GM18502 (cell line): ENCODE measurements at regions not wholly inside any gene's neighbourhood (a gene's known extent, or its start where the extent isn't known, plus 50 kb on each side); places are given as distances from the start of the nearest gene placed in this dataset.
"Not testable (repeated sequence)": the region's sequence is repeated elsewhere in the genome, so short reads cannot be mapped to it uniquely, and the experiment has no call there.

Source experiments
- ATAC-seq: cut with Tn5 transposase; IDR thresholded peaks from one replicate; pipeline ENCODE4 v1.9.1; 2021; ENCODE audit warnings: mild to moderate bottlenecking; ENCODE audit not compliant: unreplicated experiment, poor library complexity

GRCh38 chr9:96158147-96158546 lies 143.8 kb downstream of the HSD17B3 start:
- ATAC-seq, result no peak

- no peak for ATAC-seq
Measured at GRCh38 chr9:96157675-96158074, 144.3 kb downstream of the HSD17B3 start.

- no peak for ATAC-seq
Measured at GRCh38 chr9:96156171-96156974, 145.6 kb downstream of the HSD17B3 start.

GRCh38 chr9:96154081-96154480 lies 147.9 kb downstream of the HSD17B3 start:
- no peak for ATAC-seq

- ATAC-seq, result no peak
Measured at GRCh38 chr9:96152550-96152949, 149.4 kb downstream of the HSD17B3 start.

- ATAC-seq, result peak; percentile 94
Measured at GRCh38 chr9:96150324-96151227, 151.4 kb downstream of the HSD17B3 start.

- peak; percentile 53 for ATAC-seq
Measured at GRCh38 chr9:96149533-96150280, 152.3 kb downstream of the HSD17B3 start.

GRCh38 chr9:96148634-96149532 lies 153.1 kb downstream of the HSD17B3 start:
- ATAC-seq, result no peak

GRCh38 chr9:96147029-96147428 lies 154.9 kb downstream of the HSD17B3 start:
- not testable (repeated sequence) for ATAC-seq

GRCh38 chr9:96141666-96142065 lies 160.3 kb downstream of the HSD17B3 start:
- ATAC-seq, result no peak

- ATAC-seq, result no peak
Measured at GRCh38 chr9:96141128-96141474, 160.9 kb downstream of the HSD17B3 start.

GRCh38 chr9:96140296-96141127 lies 161.5 kb downstream of the HSD17B3 start:
- no peak for ATAC-seq

- no peak for ATAC-seq
Measured at GRCh38 chr9:96139592-96140295, 162.2 kb downstream of the HSD17B3 start.

- ATAC-seq, result no peak
Measured at GRCh38 chr9:96138616-96139015, 163.4 kb downstream of the HSD17B3 start.

GRCh38 chr9:96137671-96138429 lies 164.1 kb downstream of the HSD17B3 start:
- peak; percentile 37 for ATAC-seq

- ATAC-seq, result peak; percentile 96
Measured at GRCh38 chr9:96136992-96137670, 164.8 kb downstream of the HSD17B3 start.

GRCh38 chr9:96135753-96136290 lies 166.2 kb downstream of the HSD17B3 start:
- ATAC-seq, result no peak
